Fibroblast of lung (primary cell): ENCODE measurements at regions not wholly inside any gene's neighbourhood (a gene's known extent, or its start where the extent isn't known, plus 50 kb on each side); places are given as distances from the start of the nearest gene placed in this dataset.

Source experiments
- DNase-seq, 2 donors: peaks; one replicate each; pipeline versions ENCODE4 v3.0.0 to v3.0.0-alpha.2; 2010; ENCODE audit warnings: low read depth in 2 of 2
- H2AFZ ChIP-seq: 2 replicates; pipeline ENCODE4 v1.5.1; 2012; ENCODE audit warnings: low read length, control low read depth, inconsistent platforms
- H3K27ac ChIP-seq: 2 replicates; pipeline ENCODE4 v1.5.1; 2011; ENCODE audit warnings: low read length, control low read depth; ENCODE audit not compliant: insufficient read depth
- H3K27me3 ChIP-seq: 2 replicates; pipeline ENCODE4 v1.5.1; 2011; ENCODE audit warnings: mild to moderate bottlenecking, low read length; ENCODE audit not compliant: control insufficient read depth, insufficient read depth
- H3K36me3 ChIP-seq: 2 replicates; pipeline ENCODE4 v1.5.1; 2011; ENCODE audit warnings: low read length; ENCODE audit not compliant: control insufficient read depth, insufficient read depth
- H3K4me1 ChIP-seq: 2 replicates; pipeline ENCODE4 v1.5.1; 2011; ENCODE audit warnings: low read length; ENCODE audit not compliant: control insufficient read depth, insufficient read depth; ENCODE audit errors: extremely low read depth
- H3K4me2 ChIP-seq: 2 replicates; pipeline ENCODE4 v1.5.1; 2011; ENCODE audit warnings: low read length, control low read depth; ENCODE audit not compliant: insufficient read depth; ENCODE audit errors: extremely low read depth
- H3K4me3 ChIP-seq, 4 experiments: fragments of 200-600 bp in 1 of 4; sonication (generic) in 1 of 4; replicated peaks in 1 of 4; 2 replicates each; pipeline ENCODE4 v1.5.1; 2011 to 2016; ENCODE audit warnings: low read length in 4 of 4, low read depth in 3 of 4, mild to moderate bottlenecking in 3 of 4, control low read depth in 2 of 4, inconsistent platforms in 1 of 4, mixed read lengths in 1 of 4; ENCODE audit not compliant: insufficient read depth in 1 of 4; ENCODE audit errors: control extremely low read depth in 1 of 4
- H3K79me2 ChIP-seq: 2 replicates; pipeline ENCODE4 v1.5.1; 2012; ENCODE audit warnings: mild to moderate bottlenecking, low read length, inconsistent platforms; ENCODE audit not compliant: control insufficient read depth, insufficient read depth
- H3K9ac ChIP-seq: 2 replicates; pipeline ENCODE4 v1.5.1; 2011; ENCODE audit warnings: mild to moderate bottlenecking, low read length, control low read depth; ENCODE audit not compliant: insufficient read depth
- H3K9me3 ChIP-seq: 2 replicates; pipeline ENCODE4 v1.5.1; 2012; ENCODE audit warnings: low read depth, low read length; ENCODE audit not compliant: control insufficient read depth, insufficient read depth
- H4K20me1 ChIP-seq: 2 replicates; pipeline ENCODE4 v1.5.1; 2011; ENCODE audit warnings: low read length; ENCODE audit not compliant: control insufficient read depth, insufficient read depth; ENCODE audit errors: extremely low read depth
- EZH2 ChIP-seq: IDR thresholded peaks from 2 replicates; pipeline ENCODE4 v1.5.1; 2012; ENCODE audit warnings: low read length, control low read depth, mild to moderate bottlenecking; ENCODE audit errors: missing control alignments
- TF ChIP-seq, protein P1 (sequence below), 2 donors: IDR thresholded peaks in 1 of 2; conservative IDR thresholded peaks in 1 of 2; 1 replicate in 1 of 2; 2 replicates in 1 of 2; pipeline ENCODE4 v1.5.1; 2011 to 2012; ENCODE audit warnings: low read length in 2 of 2, control low read depth in 1 of 2, inconsistent platforms in 1 of 2, low read depth in 1 of 2, mild to moderate bottlenecking in 1 of 2

DNA sequence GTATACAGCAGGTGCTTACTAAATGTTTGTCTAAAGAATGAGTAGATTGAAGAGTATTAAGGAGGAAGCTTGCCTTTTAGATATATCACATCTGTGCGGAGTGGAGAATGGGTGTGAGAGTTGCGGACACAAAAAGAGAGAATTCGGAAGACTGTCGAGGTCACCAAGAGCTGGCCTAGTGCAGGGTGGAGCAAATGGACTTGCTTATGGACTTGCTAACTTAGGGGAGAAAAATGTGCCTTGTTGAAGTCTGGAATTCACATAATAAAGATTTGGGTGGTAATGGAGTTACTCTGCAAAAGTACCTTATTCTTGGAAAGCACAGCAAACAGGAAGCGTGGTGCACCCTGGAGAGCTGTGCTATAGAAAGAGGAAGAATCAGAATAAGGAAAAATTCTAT, 361.7 kb downstream of the PRDM2 start:
- no peak overlapping the region for H3K4me3 ChIP-seq
- no peaks in the 10 kb centered on the region for H3K36me3 ChIP-seq
- H3K27ac ChIP-seq: no peak overlapping the region
- H3K9ac ChIP-seq: no peak overlapping the region
- no peaks in the 10 kb centered on the region for H3K9me3 ChIP-seq
- no peaks in the 10 kb centered on the region for H3K79me2 ChIP-seq
- no peak for DNase-seq
- H3K4me2 ChIP-seq: no peak overlapping the region
- H2AFZ ChIP-seq: no peak overlapping the region
- H3K4me1 ChIP-seq: no peaks in the 10 kb centered on the region
- no peaks in the 10 kb centered on the region for H4K20me1 ChIP-seq
- H3K27me3 ChIP-seq: no peaks in the 10 kb centered on the region
- no peak for TF ChIP-seq EZH2
- TF ChIP-seq, protein P1, sequence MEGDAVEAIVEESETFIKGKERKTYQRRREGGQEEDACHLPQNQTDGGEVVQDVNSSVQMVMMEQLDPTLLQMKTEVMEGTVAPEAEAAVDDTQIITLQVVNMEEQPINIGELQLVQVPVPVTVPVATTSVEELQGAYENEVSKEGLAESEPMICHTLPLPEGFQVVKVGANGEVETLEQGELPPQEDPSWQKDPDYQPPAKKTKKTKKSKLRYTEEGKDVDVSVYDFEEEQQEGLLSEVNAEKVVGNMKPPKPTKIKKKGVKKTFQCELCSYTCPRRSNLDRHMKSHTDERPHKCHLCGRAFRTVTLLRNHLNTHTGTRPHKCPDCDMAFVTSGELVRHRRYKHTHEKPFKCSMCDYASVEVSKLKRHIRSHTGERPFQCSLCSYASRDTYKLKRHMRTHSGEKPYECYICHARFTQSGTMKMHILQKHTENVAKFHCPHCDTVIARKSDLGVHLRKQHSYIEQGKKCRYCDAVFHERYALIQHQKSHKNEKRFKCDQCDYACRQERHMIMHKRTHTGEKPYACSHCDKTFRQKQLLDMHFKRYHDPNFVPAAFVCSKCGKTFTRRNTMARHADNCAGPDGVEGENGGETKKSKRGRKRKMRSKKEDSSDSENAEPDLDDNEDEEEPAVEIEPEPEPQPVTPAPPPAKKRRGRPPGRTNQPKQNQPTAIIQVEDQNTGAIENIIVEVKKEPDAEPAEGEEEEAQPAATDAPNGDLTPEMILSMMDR (conservative IDR thresholded peaks at IDR 0.05 in 1 of 2, IDR thresholded peaks at IDR 0.05 in 1 of 2; ENCODE audit: low read depth in 1 of 2, low read length in 2 of 2): no peak

DNA sequence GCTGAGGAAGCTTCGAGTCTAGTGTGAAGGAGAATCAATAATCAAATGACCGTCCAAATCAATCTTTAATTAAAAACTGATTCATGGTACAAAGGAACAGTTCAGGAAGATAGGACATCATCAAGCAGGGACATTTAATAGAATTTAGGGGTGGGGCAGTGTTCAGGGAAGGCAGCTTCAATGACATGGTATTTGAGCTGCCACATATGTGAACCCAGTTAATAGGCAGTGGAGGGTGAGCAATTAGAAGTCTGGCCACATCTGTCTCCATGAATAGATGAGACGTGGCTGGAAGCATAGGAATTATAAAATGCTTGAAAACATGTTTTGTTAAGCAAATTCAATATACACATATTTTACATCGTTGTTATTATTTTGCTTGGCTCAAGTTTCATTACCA, 362.7 kb downstream of the PRDM2 start:
- no peak overlapping the region for H2AFZ ChIP-seq
- DNase-seq: no peak
- no peaks in the 10 kb centered on the region for H3K27me3 ChIP-seq
- H3K4me2 ChIP-seq: no peak overlapping the region
- H3K27ac ChIP-seq: no peak overlapping the region
- no peaks in the 10 kb centered on the region for H4K20me1 ChIP-seq
- TF ChIP-seq, protein P1 (conservative IDR thresholded peaks at IDR 0.05 in 1 of 2, IDR thresholded peaks at IDR 0.05 in 1 of 2; ENCODE audit: low read depth in 1 of 2, low read length in 2 of 2): no peak
- no peak overlapping the region for H3K4me3 ChIP-seq
- no peaks in the 10 kb centered on the region for H3K79me2 ChIP-seq
- H3K4me1 ChIP-seq: no peaks in the 10 kb centered on the region
- no peak overlapping the region for H3K9ac ChIP-seq
- no peaks in the 10 kb centered on the region for H3K9me3 ChIP-seq
- no peaks in the 10 kb centered on the region for H3K36me3 ChIP-seq

DNA sequence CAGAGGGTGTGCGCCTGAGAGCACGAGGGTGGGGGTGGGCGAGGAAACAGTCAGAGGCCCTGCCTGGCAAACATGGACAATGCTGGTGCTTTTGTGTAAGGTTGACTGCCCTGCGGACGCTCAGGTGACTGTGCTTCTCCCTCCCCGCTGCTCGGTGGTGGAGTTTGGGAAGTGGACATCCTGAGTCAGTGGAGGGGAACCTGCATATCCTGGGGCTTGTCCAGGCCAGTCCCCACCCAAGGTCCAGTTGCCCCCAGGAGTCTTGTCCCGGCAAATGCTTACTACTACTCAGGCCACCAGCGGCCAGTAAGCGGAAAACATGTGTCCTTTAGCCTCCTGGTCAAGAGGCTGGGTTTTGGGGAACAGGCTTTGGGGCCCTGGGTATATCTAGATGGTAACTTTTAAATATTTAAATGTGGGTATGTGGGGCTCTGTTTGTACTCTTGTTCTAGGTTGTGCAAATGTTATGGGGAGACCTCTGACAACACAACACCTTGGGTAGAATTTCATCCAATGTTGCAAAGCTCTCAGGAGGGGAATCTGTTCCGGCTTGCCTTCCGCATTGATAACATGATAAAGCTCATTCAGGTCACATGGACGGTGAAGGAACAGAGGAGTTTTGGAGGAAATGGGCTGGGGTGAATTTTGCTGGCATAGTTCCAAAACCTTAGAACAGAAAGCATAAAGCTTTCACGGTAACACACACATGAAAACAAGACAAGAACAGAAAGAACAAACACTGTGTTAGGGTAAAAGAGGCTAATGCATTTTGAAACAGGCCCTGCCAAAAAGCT, 364.9 kb downstream of the PRDM2 start:
- H3K27me3 ChIP-seq: no peaks in the 10 kb centered on the region
- DNase-seq: no peak
- H2AFZ ChIP-seq: no peak overlapping the region

More for the DNA sequence above, 364.9 kb downstream of the PRDM2 start:
- TF ChIP-seq EZH2: no peak
- TF ChIP-seq, protein P1 (conservative IDR thresholded peaks at IDR 0.05 in 1 of 2, IDR thresholded peaks at IDR 0.05 in 1 of 2; ENCODE audit: low read depth in 1 of 2, low read length in 2 of 2): no peak
- Histone ChIP-seq H3K79me2 (no peaks in the 10 kb centered on the region), H3K27ac (no peak overlapping the region), H4K20me1 (no peaks in the 10 kb centered on the region), H3K9ac (no peak overlapping the region), H3K9me3 (no peaks in the 10 kb centered on the region), H3K4me2 (no peak overlapping the region), H3K36me3 (no peaks in the 10 kb centered on the region), H3K4me1 (no peaks in the 10 kb centered on the region), H3K4me3 (no peak overlapping the region)
